Neural cell (in vitro differentiated cells): ENCODE measurements at regions not wholly inside any gene's neighbourhood (a gene's known extent, or its start where the extent isn't known, plus 50 kb on each side); places are given as distances from the start of the nearest gene placed in this dataset.

Experiments used
- H2AFZ ChIP-seq: fragments of 200-600, 300-800 bp; sonication (generic), shearing (Covaris generic); 2 replicates; pipeline ENCODE4 v1.6.0; 2014; ENCODE audit warnings: low read depth, mild to moderate bottlenecking, antibody characterized with exemption, low read length, moderate library complexity
- H3F3A ChIP-seq: fragments of 200-600 bp; shearing (Covaris generic); 2 replicates; pipeline ENCODE4 v1.6.1; 2016; ENCODE audit warnings: mild to moderate bottlenecking, moderate library complexity, mixed read lengths, antibody characterized with exemption, low read length; ENCODE audit not compliant: insufficient read depth, poor library complexity, severe bottlenecking
- H3K27ac ChIP-seq: fragments of 200-600, 300-800 bp; sonication (generic), shearing (Covaris generic); 2 replicates; pipeline ENCODE4 v1.5.1; 2014; ENCODE audit warnings: mild to moderate bottlenecking, low read length, moderate library complexity
- H3K27me3 ChIP-seq: fragments of 300-800, 200-600 bp; sonication (generic), shearing (Covaris generic); 2 replicates; pipeline ENCODE4 v1.6.0; 2014; ENCODE audit warnings: mild to moderate bottlenecking, low read depth, low read length, moderate library complexity; ENCODE audit not compliant: insufficient read depth
- H3K36me3 ChIP-seq: fragments of 300-800, 200-600 bp; sonication (generic), shearing (Covaris generic); 2 replicates; pipeline ENCODE4 v1.5.1; 2014; ENCODE audit warnings: mild to moderate bottlenecking, antibody characterized with exemption, low read length, moderate library complexity; ENCODE audit not compliant: insufficient read depth
- H3K4me2 ChIP-seq: fragments of 300-800, 200-600 bp; sonication (generic), shearing (Covaris generic); 2 replicates; pipeline ENCODE4 v1.6.0; 2014; ENCODE audit warnings: mild to moderate bottlenecking, low read length
- H3K4me3 ChIP-seq: fragments of 300-800, 200-600 bp; sonication (generic), shearing (Covaris generic); 2 replicates; pipeline ENCODE4 v1.5.1; 2014; ENCODE audit warnings: mild to moderate bottlenecking, low read length, moderate library complexity
- H3K79me2 ChIP-seq: fragments of 200-600 bp; shearing (Covaris generic); replicated peaks from 2 replicates; pipeline ENCODE4 v1.6.0; 2014; ENCODE audit warnings: mild to moderate bottlenecking, low read length, moderate library complexity; ENCODE audit not compliant: insufficient read depth
- H3K9ac ChIP-seq: fragments of 300-800, 200-600 bp; sonication (generic), shearing (Covaris generic); 2 replicates; pipeline ENCODE4 v1.6.1; 2016; ENCODE audit warnings: mild to moderate bottlenecking, low read length, mixed read lengths
- H3K9me2 ChIP-seq: fragments of 200-600 bp; shearing (Covaris generic); 2 replicates; pipeline ENCODE4 v1.6.1; 2016; ENCODE audit warnings: mild to moderate bottlenecking, low read length, mixed read lengths; ENCODE audit not compliant: insufficient read depth
- H3K9me3 ChIP-seq: fragments of 200-600, 300-800 bp; sonication (generic), shearing (Covaris generic); 2 replicates; pipeline ENCODE4 v1.6.1; 2016; ENCODE audit warnings: mild to moderate bottlenecking, mixed run types, low read length, moderate library complexity, mixed read lengths
- H4K20me1 ChIP-seq: fragments of 200-600 bp; shearing (Covaris generic); 2 replicates; pipeline ENCODE4 v1.6.1; 2016; ENCODE audit warnings: mild to moderate bottlenecking, mixed run types; ENCODE audit not compliant: insufficient read depth
- CTCF ChIP-seq: fragments of 450-650 bp; IDR thresholded peaks from 2 replicates; pipeline ENCODE4 v1.5.1; 2014; ENCODE audit warnings: antibody characterized with exemption, mild to moderate bottlenecking, moderate library complexity; ENCODE audit not compliant: poor library complexity, severe bottlenecking
- EP300 ChIP-seq: fragments of 450-650 bp; conservative IDR thresholded peaks from 2 replicates; pipeline ENCODE4 v1.6.1; 2014; ENCODE audit warnings: antibody characterized with exemption, mild to moderate bottlenecking, moderate library complexity; ENCODE audit not compliant: poor library complexity, severe bottlenecking
- EZH2 ChIP-seq: fragments of 200-600, 300-800 bp; shearing (Covaris generic), sonication (generic); IDR thresholded peaks from 2 replicates; pipeline ENCODE4 v1.6.1; 2014; ENCODE audit warnings: antibody characterized with exemption, low read length, borderline replicate concordance, mild to moderate bottlenecking; ENCODE audit not compliant: insufficient read depth, poor library complexity, severe bottlenecking
- RAD21 ChIP-seq: fragments of 450-650 bp; conservative IDR thresholded peaks from 2 replicates; pipeline ENCODE4 v1.6.1; 2014; ENCODE audit warnings: antibody characterized with exemption, mild to moderate bottlenecking, moderate library complexity
- TAF1 ChIP-seq: IDR thresholded peaks from 2 replicates; pipeline ENCODE4 v1.6.1; 2012; ENCODE audit warnings: low read depth
- TF ChIP-seq, protein P1 (sequence below): IDR thresholded peaks from 2 replicates; pipeline ENCODE4 v1.6.1; 2012; ENCODE audit warnings: borderline replicate concordance

DNA sequence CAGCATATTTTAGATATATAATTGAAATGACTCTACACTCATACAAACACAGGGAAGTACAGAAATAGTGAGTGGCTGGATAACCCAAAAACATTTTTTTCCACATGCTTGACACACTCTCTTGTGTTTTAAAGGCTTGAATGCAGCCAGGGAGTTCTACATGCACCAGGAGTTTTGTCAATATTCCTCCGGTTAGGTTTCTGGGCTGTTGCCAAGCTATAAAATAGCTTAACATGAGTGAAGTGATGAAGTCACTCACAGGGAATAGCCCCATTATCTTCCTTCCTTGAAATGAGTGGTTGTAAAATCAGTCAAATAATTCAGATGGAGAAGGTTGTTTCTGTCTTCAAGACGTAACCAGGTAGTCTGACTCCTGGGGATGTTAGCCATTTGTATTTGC, 582.7 kb downstream of the SLC6A15 start:
- no peak overlapping the region for H3K27ac ChIP-seq
- no peak overlapping the region for H2AFZ ChIP-seq
- H3K9me3 ChIP-seq: no peaks in the 10 kb centered on the region
- H3K4me3 ChIP-seq: no peak overlapping the region
- H4K20me1 ChIP-seq: no peaks in the 10 kb centered on the region
- no peaks in the 10 kb centered on the region for H3K27me3 ChIP-seq
- H3K9ac ChIP-seq: no peak overlapping the region
- no peaks in the 10 kb centered on the region for H3K36me3 ChIP-seq
- H3F3A ChIP-seq: no peaks in the 10 kb centered on the region
- H3K79me2 ChIP-seq: no peaks in the 10 kb centered on the region
- no peak overlapping the region for H3K4me2 ChIP-seq
- H3K9me2 ChIP-seq: no peaks in the 10 kb centered on the region
- TF ChIP-seq CTCF (no peak), EP300 (peak; percentile 74), EZH2 (no peak), TAF1 (no peak), RAD21 (no peak)
- TF ChIP-seq, protein P1, sequence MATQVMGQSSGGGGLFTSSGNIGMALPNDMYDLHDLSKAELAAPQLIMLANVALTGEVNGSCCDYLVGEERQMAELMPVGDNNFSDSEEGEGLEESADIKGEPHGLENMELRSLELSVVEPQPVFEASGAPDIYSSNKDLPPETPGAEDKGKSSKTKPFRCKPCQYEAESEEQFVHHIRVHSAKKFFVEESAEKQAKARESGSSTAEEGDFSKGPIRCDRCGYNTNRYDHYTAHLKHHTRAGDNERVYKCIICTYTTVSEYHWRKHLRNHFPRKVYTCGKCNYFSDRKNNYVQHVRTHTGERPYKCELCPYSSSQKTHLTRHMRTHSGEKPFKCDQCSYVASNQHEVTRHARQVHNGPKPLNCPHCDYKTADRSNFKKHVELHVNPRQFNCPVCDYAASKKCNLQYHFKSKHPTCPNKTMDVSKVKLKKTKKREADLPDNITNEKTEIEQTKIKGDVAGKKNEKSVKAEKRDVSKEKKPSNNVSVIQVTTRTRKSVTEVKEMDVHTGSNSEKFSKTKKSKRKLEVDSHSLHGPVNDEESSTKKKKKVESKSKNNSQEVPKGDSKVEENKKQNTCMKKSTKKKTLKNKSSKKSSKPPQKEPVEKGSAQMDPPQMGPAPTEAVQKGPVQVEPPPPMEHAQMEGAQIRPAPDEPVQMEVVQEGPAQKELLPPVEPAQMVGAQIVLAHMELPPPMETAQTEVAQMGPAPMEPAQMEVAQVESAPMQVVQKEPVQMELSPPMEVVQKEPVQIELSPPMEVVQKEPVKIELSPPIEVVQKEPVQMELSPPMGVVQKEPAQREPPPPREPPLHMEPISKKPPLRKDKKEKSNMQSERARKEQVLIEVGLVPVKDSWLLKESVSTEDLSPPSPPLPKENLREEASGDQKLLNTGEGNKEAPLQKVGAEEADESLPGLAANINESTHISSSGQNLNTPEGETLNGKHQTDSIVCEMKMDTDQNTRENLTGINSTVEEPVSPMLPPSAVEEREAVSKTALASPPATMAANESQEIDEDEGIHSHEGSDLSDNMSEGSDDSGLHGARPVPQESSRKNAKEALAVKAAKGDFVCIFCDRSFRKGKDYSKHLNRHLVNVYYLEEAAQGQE: no peak

GRCh38 chr12:84315926-84316325, 596.7 kb downstream of the SLC6A15 start:
- no peaks in the 10 kb centered on the region for H3K9me2 ChIP-seq
- no peak overlapping the region for H2AFZ ChIP-seq
- H3K36me3 ChIP-seq: no peaks in the 10 kb centered on the region
- no peak overlapping the region for H3K9ac ChIP-seq
- no peak overlapping the region for H3K4me2 ChIP-seq
- no peaks in the 10 kb centered on the region for H4K20me1 ChIP-seq
- no peak overlapping the region for H3K27ac ChIP-seq
- H3K4me3 ChIP-seq: no peak overlapping the region
- no peaks in the 10 kb centered on the region for H3K9me3 ChIP-seq
- no peak for TF ChIP-seq TAF1
- H3F3A ChIP-seq: no peaks in the 10 kb centered on the region
- H3K79me2 ChIP-seq: no peaks in the 10 kb centered on the region
- H3K27me3 ChIP-seq: no peaks in the 10 kb centered on the region

GRCh38 chr12:84313323-84313675, 599.3 kb downstream of the SLC6A15 start:
- Histone ChIP-seq H3K9ac (no peak overlapping the region), H3K36me3 (no peaks in the 10 kb centered on the region), H3K27me3 (no peaks in the 10 kb centered on the region), H4K20me1 (no peaks in the 10 kb centered on the region), H3K9me3 (no peaks in the 10 kb centered on the region), H3F3A (no peaks in the 10 kb centered on the region), H3K27ac (no peak overlapping the region), H2AFZ (no peak overlapping the region), H3K79me2 (no peaks in the 10 kb centered on the region), H3K4me3 (no peak overlapping the region), H3K4me2 (no peak overlapping the region), H3K9me2 (no peaks in the 10 kb centered on the region)
- TF ChIP-seq RAD21 (no peak), EP300 (no peak)
